GM10266 (cell line): ENCODE measurements at regions not wholly inside any gene's neighbourhood (a gene's known extent, or its start where the extent isn't known, plus 50 kb on each side); places are given as distances from the start of the nearest gene placed in this dataset.

Experiments
- DNase-seq: peaks from one replicate; pipeline ENCODE4 v3.0.0; 2012; ENCODE audit errors: extremely low spot score
- TF ChIP-seq, protein P1 (sequence below): IDR thresholded peaks from 2 replicates; pipeline ENCODE4 v1.5.1; 2012; ENCODE audit warnings: mild to moderate bottlenecking, low read depth; ENCODE audit not compliant: control insufficient read depth, insufficient read depth; ENCODE audit errors: missing control alignments

DNA sequence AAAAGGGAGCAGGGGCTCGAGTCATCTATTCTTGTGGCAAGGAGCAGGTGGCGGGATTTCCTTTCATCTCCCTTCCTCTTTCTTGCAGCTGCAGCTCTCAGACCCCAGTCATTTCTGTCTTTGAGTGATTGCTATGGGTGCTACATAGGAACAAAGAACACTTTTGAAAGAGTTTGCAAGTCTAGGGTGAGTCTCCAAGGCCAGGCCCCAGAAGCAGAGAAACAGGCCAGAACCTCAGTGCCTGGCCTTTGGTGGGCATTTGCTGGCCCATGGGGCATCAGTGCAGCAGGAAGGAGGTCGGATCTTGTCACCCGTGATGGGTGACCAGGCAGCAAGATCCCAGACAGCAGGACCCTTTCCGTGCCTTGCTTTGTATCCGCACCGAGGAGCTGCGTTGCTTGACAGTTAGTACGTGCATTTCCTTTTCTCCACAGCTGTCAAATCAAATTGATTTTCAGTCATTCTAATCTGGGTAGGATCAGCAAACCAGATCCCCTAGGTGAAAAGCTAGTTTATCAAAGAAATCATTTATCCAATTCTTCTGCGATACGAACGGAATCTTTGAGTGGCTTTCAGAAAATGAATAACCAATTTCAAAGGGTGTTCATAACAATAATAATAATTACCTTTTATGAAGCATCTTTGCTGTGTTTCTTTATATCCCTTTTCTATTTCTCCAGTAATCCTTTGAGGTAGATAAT lies 244.6 kb upstream of the MAF start:
- TF ChIP-seq, protein P1, sequence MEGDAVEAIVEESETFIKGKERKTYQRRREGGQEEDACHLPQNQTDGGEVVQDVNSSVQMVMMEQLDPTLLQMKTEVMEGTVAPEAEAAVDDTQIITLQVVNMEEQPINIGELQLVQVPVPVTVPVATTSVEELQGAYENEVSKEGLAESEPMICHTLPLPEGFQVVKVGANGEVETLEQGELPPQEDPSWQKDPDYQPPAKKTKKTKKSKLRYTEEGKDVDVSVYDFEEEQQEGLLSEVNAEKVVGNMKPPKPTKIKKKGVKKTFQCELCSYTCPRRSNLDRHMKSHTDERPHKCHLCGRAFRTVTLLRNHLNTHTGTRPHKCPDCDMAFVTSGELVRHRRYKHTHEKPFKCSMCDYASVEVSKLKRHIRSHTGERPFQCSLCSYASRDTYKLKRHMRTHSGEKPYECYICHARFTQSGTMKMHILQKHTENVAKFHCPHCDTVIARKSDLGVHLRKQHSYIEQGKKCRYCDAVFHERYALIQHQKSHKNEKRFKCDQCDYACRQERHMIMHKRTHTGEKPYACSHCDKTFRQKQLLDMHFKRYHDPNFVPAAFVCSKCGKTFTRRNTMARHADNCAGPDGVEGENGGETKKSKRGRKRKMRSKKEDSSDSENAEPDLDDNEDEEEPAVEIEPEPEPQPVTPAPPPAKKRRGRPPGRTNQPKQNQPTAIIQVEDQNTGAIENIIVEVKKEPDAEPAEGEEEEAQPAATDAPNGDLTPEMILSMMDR = no peak
- peak; percentile 8 for DNase-seq

DNA sequence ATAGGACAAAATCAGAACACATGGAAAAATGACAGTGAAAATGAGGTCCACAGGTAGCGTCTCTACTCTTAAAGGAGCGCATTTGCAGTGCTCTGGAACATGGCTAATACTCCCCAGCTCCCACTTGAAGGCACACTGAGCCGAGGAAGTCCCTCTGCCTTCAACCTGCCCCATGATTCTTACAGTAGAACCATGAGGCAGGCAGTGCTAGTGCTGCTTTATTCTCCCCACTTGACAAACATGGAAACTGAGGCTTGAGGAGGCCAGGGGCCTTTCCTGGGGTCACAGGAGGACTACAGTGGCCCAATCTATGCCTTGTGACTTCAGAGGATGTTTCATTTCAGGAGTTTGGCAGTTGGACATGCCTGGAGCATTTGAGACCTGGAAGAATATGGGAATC lies 244.1 kb upstream of the MAF start:
- DNase-seq = no peak
- TF ChIP-seq, protein P1 = no peak

DNA sequence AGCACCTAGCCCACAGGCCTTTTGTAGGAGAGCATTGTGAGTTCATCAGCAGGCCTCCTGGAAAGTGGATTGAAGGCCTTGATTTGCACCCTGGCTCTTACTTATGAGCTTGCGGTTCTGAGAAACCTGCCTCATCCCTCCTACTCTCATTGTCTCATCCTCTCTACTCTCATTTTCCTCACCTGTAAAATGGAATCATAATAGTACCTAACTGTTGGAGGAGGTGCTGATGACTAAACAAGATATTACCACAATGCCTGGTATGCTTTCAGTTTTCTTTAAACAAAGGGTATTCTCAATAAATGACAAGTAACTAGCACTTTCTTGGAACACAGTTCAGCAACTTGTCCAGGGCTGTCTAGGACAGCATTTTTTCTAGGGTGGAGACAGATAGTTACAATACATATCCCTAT lies 243.1 kb upstream of the MAF start:
- TF ChIP-seq, protein P1 = no peak
- DNase-seq = no peak

DNA sequence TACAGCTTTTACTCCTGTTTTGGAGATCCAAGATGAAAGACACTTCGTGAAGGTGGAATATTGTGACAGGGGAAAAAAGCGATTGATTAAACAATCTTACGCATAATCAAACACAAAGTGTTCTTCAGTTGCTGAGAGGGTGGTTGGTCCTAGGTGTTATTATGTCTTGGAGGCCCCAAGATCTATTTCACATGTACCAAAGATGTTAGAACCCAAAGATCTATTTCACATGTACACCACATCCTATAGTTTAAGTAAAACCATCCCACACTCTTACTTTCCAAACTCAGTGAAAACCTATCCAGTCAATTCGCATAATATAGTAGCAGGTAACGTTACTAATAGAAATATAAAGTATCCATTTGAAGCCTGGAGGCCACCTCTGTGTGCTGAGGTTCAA lies 242.6 kb upstream of the MAF start:
- no peak for DNase-seq
- TF ChIP-seq, protein P1 = no peak

DNA sequence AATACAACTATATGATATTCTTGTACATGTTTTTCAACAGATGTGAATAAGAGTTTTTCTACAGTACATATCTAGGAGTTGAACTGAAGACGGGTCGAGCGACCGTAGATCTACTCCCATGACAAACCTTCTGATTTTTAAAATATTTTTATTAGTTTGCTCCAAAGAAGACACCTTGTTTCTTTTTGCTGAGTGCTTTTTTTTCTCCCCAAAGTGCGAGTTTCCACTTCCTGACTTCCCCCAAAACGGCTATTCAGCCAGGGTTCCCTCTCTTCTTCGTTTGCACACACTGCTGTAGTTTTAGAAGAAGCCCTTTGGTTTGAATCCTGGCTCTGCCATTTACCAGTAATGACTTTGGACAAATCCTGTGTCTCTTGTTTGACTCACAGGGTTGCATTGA lies 241.7 kb upstream of the MAF start:
- TF ChIP-seq, protein P1 = no peak
- DNase-seq = no peak

DNA sequence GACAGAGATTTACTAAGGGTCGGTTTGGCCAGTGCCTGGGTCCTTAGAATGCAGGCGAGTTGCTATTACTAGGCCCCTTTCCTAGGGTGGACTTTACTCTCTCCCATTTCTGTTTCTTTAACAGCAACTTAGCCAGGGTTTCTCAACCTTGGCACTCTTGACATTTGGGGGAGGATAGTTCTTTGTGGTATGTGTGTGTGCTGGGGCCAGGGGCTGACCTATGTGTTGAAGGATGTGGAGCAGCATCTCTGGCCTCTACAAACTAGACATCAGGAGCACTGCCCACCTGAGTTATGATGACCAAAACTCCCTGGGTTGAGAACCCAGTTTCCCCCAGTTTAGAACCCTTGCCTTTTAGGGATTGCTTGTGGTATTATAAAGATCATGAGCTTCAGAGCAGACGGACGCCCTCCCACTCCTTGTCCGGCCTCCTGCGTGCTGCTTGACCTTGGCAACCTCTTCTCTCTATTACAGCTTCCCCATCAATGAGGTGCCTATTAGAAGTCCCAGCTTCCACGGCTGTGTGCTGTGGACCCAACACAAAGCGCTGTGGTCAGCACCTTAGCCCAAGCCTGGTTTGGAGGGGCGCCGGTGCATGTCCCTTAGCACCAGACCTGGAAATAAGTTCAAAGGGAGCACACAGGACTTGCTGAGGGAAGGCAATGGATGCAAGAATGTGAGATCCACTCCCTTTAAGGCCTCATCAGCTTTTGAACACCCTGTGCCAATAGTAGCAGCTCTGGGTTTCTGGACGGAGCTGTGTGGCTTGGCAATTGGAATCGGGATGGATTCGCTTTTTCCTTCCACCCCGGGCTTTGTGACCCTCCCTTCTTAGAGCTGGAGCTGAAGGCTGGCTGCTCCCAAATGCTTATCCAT lies 239.2 kb upstream of the MAF start:
- TF ChIP-seq, protein P1 = no peak
- DNase-seq = no peak
